ENCODE measurements at regions not wholly inside any gene's neighbourhood (a gene's known extent, or its start where the extent isn't known, plus 50 kb on each side); places are given as distances from the start of the nearest gene placed in this dataset.

GRCh38 chr6:104572901-104573300 is 286.8 kb downstream of the HACE1 start:
- DNase-seq: no peak

GRCh38 chr6:104566411-104566810 is 293.3 kb downstream of the HACE1 start:
- DNase-seq: no peak

GRCh38 chr6:104563306-104563705 is 296.4 kb downstream of the HACE1 start:
- no peak for DNase-seq

- DNase-seq: no peak
These were observed 300.1 kb downstream of the HACE1 start for GRCh38 chr6:104559435-104560202.

- no peak for DNase-seq
These were observed 301.0 kb downstream of the HACE1 start for GRCh38 chr6:104558746-104559145.

- DNase-seq: no peak
These were observed 311.4 kb downstream of the HACE1 start for GRCh38 chr6:104548297-104548696.

- DNase-seq: no peak
These were observed 318.3 kb downstream of the HACE1 start for GRCh38 chr6:104541411-104541810.

- DNase-seq: no peak
These were observed 319.0 kb downstream of the HACE1 start for GRCh38 chr6:104540743-104541142.

- no peak for DNase-seq
These were observed 320.5 kb downstream of the HACE1 start for GRCh38 chr6:104539173-104539572.

GRCh38 chr6:104537872-104538271 is 321.8 kb downstream of the HACE1 start:
- DNase-seq: no peak

GRCh38 chr6:104537180-104537579 is 322.5 kb downstream of the HACE1 start:
- DNase-seq: no peak

- DNase-seq: no peak
These were observed 327.3 kb downstream of the HACE1 start for GRCh38 chr6:104532462-104532861.

GRCh38 chr6:104531646-104532045 is 328.1 kb downstream of the HACE1 start:
- no peak for DNase-seq

- DNase-seq: no peak
These were observed 331.8 kb downstream of the HACE1 start for GRCh38 chr6:104527761-104528415.

- DNase-seq: no peak
These were observed 332.4 kb downstream of the HACE1 start for GRCh38 chr6:104527311-104527710.

- no peak for DNase-seq
These were observed 333.3 kb downstream of the HACE1 start for GRCh38 chr6:104526376-104526775.

GRCh38 chr6:104525677-104526322 is 333.9 kb downstream of the HACE1 start:
- DNase-seq: peak; percentile 49

GRCh38 chr6:104522533-104522932 is 337.2 kb downstream of the HACE1 start:
- DNase-seq: no peak

GRCh38 chr6:104521176-104521575 is 338.5 kb downstream of the HACE1 start:
- DNase-seq: no peak

- DNase-seq: no peak
These were observed 340.2 kb downstream of the HACE1 start for GRCh38 chr6:104519566-104519965.

GRCh38 chr6:104509355-104509754 is 350.4 kb downstream of the HACE1 start:
- DNase-seq: no peak

- DNase-seq: no peak
These were observed 353.3 kb downstream of the HACE1 start for GRCh38 chr6:104506429-104506828.

GRCh38 chr6:104505838-104506237 is 353.9 kb downstream of the HACE1 start:
- DNase-seq: no peak

- DNase-seq: no peak
These were observed 359.5 kb downstream of the HACE1 start for GRCh38 chr6:104500265-104500664.

Measured in NCI-H2171 (cell line).